ENCODE measurements at regions not wholly inside any gene's neighbourhood (a gene's known extent, or its start where the extent isn't known, plus 50 kb on each side); places are given as distances from the start of the nearest gene placed in this dataset.

DNA sequence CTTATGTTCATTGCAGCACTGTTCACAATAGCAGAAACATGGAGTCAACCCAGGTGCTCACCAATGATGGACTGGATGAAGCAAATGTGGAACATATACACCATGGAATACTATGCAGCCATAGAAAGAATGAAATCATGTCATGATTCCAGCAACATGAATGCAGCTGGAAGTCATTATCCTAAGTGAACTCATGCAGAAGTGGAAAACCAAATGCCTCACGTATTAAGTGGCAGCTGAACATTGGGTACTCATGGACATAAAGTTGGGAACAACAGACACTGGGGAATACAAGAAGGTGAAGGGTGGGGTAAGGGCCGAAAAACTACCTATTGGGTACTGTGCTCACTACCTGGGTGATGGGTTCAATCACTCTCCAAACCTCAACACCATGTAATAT, 915.9 kb downstream of the UQCRFS1 start:
- TF ChIP-seq, protein P1, sequence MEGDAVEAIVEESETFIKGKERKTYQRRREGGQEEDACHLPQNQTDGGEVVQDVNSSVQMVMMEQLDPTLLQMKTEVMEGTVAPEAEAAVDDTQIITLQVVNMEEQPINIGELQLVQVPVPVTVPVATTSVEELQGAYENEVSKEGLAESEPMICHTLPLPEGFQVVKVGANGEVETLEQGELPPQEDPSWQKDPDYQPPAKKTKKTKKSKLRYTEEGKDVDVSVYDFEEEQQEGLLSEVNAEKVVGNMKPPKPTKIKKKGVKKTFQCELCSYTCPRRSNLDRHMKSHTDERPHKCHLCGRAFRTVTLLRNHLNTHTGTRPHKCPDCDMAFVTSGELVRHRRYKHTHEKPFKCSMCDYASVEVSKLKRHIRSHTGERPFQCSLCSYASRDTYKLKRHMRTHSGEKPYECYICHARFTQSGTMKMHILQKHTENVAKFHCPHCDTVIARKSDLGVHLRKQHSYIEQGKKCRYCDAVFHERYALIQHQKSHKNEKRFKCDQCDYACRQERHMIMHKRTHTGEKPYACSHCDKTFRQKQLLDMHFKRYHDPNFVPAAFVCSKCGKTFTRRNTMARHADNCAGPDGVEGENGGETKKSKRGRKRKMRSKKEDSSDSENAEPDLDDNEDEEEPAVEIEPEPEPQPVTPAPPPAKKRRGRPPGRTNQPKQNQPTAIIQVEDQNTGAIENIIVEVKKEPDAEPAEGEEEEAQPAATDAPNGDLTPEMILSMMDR (conservative IDR thresholded peaks at IDR 0.05), result no peak
- no peak for TF ChIP-seq EZH2 (IDR thresholded peaks at IDR 0.05; ENCODE audit: low read depth)

Data from PC-9 (cell line).